CD4-positive, alpha-beta T cell treated with Interleukin-1 beta for 1 hour (primary cell): ENCODE measurements at regions not wholly inside any gene's neighbourhood (a gene's known extent, or its start where the extent isn't known, plus 50 kb on each side); places are given as distances from the start of the nearest gene placed in this dataset.
"Not testable (repeated sequence)": the region's sequence is repeated elsewhere in the genome, so short reads cannot be mapped to it uniquely, and the experiment has no call there.

Source experiments
- DNase-seq, 2 donors: peaks; one replicate each; pipeline ENCODE4 v3.0.0-alpha.2; 2020 to 2022

DNA sequence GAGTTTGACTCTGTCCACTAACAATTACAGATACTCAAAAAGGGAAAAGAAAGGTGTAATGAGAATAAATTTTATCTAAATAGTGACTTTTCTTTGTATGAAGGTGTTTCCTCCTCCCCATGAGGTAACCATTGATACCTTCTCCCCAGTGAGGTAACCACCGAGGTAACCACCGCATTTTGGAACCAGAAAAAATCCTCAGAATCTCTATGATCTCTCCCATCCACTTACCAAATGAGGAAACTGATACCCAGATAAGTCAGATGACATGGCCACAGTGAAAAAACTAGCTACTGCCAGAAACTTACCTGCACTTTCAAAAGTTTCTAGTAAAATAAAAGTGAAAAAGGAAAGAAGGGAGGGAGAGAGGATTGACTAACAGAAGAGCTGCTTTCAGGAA lies 124.0 kb upstream of the FNDC3A start:
- no peak for DNase-seq

DNA sequence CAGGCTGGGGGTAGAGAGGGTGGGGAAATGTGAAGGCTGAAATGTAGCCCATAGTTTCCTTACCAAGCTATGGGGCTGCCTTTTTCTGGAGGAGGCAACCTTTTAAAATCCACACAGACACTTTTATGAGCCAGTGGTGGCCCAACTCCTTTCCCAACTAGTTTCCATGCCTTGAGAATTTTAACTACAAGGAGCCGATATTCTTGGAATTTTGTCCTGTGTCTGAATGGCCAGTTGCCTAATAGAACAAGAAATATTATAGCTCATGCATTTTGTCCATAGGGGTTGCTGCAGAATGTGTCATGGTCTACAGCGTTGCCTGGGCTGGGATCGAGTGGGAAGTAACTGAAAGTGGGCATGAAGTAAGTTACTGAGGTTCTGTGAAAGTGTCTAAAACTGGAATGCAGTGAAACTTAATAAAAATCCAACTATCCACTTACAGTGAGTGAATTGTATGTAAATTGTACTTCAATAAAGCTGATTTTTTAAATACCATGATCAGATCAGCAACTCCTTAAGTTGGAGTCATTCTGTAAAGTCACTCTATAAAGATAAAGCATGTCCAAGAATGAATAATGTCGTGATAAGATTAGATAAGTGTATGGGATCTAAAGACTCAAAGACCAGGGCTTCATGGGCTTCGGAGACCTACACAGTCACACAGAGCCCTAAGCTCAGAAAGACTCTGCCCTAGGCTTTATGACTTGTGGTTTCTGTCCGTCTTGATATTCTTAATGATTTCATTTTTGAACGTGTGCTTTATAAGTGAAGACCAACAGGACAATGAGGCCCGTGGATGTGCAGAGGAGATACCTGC lies 122.6 kb upstream of the FNDC3A start:
- DNase-seq = no peak

DNA sequence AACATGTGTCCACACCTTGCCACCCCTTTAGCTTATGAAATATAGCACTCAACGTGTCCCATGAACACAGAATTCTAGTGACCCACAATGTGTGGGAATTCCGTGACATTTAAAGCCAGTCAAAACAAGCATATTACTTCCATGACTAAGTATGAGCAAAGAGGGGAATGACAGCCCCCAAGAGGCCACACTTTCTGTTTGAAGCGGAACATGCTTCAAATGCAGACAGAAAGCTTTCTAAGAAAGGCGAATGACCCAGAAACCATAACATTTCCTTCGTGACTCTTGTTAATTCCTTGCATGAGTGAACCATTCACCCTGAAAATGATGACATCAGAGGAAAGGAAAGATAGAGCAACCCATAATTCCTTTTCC lies 122.0 kb upstream of the FNDC3A start:
- DNase-seq = no peak

DNA sequence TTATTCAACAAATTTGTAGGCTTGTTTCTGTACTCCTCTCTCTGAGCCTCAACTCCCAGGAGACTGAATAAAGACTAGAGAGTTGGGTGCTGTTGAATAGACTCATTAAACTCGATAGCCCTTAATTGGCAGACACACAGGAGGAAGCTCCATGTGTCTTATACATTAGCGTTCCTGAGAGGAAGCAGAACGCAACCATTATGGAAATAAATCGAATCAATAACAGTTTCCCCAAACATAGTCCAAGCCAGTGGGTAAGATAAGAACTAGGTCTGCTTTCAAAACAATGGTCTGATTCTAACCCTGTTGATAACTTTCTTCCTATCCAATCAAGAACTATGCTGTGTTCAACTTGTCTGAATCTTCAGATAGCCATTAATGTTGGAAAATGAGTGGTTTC lies 118.1 kb upstream of the FNDC3A start:
- DNase-seq = no peak

DNA sequence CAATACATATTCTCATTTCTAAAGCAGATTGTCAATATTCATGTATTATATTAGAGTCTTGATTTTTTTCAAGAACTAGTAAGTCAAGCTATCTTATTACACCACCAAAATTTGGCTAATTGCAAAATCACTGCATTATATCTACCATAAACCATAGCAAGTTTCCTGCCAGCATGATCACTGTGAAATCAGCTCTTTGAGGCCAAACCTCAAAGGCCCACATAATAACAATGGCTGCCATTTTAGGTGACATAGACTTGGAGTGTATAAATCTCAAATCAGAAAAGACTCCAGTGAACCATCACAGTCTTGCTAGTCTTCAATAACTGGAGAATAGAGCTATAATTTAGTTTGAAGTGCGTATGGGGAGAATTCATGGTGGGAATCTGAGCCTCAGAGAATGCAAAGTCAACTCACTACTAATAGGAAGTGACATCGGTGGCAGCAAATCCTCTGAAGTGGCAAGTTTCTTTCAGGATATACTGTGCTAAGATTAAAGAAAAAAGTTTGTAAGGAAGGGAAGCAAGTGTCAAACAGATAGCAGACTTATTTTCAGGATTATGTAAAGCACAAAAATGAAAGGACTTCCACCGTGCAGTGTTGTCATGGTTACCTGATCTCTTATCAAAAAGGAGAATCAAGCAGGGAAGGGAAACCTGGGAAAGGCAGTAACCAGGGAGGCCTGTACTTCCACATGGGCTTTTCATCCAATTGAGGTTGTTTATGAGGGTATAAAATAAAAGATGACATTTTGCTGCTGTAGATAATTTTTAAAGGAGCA lies 117.4 kb upstream of the FNDC3A start:
- DNase-seq = no peak

DNA sequence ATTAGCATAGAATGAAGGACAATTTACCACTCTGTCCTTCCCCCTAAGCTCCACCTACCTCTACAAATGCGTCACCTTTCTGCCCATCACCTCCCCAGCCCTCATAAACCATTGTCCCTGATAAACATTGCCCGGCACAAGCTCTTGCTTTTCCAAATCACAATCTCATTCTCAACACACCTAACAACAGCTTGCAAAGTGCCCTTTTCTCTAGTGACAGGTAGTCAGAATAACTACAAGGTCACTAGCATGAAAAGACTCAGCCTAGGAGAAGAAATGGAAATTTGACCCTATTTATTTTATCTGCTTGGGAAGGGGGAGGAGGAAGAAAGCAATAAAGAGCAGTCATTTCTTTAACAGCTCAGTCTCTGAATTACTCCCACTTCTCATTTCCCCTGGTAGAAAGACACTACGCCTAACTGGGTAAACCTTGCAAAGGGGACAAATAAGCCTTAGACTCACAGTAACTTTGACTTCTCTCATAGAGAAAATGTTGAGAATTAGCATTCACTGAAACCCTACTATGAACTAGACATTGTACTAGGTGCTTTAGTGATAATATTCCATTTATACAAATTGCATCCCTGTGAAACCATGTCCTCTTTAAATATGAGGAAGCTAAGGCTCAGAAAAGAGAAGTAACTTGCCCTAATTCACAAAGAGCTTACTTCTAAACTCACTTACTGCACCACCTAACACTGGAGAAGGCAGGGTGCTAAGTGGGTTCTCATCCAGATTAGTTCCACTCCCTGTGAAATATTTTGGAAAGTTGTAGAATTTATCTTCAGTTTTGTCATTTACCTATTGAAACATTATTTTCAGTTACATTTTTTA lies 116.2 kb upstream of the FNDC3A start:
- no peak for DNase-seq

DNA sequence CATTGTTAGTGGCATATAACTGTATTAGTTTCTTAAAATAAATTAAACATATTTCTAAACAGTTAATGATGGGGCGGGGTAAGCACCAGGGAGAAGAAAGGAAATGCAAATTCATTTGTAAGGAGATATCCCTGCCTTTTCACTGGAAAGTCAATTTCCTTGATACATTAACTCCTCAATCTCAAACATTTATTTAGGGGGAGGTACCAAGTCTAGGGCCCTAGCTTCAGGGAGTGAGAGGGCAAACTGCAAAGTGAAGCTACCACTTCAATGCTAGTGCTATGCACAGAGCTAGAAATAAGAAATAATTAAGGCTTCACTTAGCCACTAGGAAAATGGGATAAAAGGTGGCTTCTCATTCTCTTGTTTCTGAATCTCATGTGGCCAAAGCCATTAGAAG lies 115.3 kb upstream of the FNDC3A start:
- DNase-seq = no peak

DNA sequence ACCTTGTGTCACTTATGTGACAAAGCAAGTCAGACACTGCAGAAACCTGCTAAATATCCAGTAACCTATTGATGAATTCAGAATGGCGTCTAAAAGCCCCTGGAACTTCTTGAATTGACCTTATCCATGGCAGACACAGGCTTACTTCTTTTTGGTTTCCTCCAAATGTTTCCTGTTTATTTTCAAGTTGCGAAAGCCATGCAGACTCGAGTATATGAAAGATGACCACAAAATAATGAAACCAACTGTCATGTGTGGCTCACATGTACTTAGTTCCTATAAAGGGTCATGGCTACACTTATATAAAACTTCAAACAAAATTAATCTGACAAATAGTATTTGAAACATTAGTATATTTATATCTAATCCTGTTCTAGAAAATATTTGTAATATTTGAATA lies 113.1 kb upstream of the FNDC3A start:
- no peak for DNase-seq

DNA sequence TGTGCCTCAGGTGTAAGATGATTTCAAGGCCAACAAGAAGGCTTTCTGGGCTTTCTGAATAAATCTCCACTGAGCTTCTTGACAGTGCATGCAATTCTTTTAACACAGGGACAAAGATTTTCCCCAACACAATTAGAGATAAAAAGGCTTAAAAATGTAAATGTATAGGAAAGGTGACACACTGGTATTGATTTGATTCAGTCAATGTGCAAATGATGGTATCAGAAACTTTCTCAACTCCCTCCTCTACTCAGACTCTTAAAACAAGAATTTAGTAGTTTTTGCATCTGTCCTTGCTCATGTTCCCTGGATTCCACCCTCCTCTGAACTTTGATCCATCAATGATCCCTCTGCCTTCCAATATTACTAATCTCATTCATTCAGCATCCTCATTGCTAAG lies 111.6 kb upstream of the FNDC3A start:
- no peak for DNase-seq

DNA sequence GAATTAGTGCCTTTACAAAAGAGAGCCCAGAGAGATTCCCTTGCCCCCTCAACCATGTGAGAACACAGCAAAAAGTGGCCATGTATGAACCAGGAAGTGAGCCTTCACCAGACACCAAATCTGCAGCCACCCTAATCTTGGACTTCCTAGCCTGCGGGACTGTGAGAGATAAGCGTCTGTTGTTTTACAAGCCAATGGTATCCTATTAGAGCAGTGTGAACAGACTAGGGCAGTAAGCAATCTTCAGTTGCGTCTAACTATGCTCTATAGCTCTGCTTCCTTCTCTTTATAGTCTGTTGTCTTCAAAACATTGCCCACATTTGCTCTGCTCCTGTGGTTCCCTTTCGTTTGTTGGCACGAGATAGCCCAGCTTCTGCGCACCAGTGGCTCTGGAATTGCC lies 109.5 kb upstream of the FNDC3A start:
- no peak for DNase-seq

DNA sequence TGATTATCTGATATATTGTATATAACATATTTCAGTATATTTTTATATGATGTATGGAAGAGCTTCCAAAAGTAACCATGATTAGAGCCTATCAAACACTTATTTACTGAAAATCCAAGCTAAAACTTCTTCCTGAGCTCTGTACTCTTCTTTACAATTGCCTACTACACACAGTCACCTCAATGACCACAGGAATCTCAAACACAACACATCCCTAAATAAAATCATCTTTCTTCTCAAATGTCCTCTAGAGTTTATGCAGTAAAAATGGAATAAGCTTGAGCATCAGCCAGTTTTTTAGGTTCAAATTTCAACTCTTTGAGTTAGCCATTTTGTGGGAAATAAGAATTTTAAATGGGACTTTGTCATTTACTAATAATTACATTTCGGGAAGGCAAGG lies 102.6 kb upstream of the FNDC3A start:
- no peak for DNase-seq

DNA sequence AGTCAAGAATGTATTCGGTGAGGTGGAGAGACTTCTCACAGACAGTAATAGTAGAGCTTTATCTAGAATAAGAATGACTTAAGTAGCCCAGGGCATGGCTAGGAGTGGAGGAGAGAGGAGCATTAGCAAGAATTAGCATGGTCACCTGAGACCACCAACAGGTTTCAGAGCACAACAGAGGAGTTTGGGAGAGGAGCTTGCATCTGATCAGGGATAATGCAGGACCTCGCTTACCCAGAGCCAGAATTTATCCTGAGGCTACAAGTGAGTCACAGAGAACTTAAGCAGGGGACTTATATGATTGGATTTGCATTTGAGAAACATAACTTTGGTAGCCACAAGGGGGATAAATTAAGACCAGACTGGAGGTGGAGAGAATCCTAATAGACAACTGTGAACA lies 102.1 kb upstream of the FNDC3A start:
- DNase-seq = no peak

DNA sequence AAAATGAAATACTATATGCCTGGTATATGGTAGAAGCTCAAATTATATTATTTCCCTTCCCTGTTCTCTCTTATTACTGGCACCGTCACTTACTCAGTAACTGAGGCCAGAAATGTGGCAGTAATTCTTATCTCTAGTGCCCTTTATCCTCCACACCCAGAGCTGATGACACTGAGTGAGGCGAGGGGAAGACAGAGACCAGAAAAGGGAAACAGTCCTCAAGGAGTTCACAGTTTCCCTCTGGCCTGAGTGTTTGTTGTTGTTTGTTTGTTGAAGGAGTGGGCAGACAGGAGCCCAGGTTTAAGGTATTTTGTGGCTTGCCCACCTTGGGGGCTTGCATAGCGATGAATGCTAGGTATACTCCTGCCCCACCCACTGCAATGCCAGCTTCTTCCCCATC lies 101.5 kb upstream of the FNDC3A start:
- DNase-seq = no peak

DNA sequence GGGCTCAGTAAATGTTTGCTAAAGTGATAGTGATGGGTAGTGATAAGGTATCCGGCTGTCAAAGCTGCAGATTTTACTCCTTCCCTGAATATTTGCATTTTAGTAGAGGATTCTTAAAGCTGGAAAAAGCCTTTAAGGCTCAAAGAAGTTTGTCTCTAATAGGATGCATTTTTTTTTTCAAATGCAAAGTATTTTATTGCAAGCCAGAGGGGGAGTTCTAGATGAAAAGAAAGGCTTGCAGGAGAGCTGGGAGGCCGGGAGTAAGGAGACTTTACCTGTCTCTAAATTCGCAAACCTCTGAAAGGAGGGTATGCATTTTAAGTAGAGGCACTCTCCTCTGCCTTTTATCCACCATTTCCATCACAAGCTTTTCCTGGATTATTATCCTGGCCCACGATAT lies 100.7 kb upstream of the FNDC3A start:
- no peak for DNase-seq

DNA sequence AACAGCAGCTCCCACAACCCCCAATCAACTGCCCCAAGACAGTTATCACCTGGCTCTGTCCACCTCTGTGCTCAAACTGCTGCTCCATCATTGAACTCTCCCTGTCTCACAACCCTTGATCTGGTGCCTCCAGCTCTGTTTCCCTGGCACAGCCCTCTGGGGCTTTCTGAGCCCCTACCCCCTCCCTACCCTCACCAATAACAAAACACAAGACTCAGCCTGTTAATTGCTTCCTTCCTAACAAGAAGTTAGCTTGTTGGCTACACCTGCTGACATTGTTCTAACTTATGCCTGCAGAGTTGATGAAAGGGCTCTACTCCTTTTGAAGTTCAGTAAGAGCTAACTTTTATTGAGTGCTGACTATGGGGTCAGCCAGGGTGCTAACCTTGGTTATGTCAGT lies 99.4 kb upstream of the FNDC3A start:
- DNase-seq = no peak

DNA sequence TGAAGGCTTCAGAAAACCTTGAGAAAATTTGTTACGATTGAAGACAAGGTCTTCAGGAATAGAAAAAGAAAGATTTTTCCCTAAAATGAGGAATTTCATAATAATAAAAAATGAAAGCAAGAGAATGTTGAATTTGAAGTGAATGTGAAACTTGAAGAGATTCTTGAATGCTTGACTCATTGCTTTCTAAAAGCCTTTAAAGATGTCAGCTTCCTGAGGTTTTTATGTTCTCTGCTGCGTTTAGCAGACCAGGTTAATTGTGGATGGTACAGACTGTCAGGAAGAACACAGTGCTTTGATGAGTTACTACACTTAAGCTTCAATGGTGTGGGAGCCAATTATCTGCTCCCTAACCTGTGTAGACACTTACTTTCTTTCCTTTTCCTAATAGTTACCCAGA lies 96.3 kb upstream of the FNDC3A start:
- no peak for DNase-seq

DNA sequence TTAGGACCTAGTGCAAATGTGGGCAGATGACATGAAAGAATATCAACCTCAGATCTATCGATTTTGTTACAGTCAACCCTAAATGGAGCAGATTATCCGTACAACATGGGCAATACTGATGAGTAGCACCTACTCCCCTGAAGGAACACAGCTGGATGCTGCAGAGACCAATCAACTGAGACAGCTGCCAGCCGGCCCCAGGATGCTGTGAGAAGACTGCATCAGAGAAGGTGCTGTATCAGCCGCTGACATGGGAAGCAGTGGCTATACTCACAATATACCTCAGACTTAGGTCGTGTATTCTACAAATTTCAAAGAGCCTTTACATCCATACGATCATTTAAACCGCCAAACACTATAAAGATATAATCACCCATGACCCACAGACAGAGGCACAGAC lies 95.9 kb upstream of the FNDC3A start:
- DNase-seq = no peak

DNA sequence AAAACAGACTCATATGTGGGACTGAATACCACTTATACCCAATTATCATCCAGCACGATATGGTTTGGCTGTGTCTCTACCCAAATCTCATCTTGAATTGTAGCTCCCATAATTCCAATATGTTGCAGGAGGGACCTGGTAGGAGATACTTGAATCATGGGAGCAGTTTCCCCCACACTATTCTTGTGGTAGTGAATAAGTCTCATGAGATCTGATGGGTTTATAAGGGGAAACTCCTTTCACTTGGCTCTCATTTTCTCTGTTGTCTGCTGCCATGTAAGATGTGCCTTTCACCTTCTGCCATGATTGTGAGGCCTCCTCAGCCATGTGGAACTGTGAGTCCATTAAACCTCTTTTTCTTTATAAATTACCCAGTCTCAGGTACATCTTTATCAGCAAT lies 91.9 kb upstream of the FNDC3A start:
- not testable (repeated sequence) for DNase-seq

DNA sequence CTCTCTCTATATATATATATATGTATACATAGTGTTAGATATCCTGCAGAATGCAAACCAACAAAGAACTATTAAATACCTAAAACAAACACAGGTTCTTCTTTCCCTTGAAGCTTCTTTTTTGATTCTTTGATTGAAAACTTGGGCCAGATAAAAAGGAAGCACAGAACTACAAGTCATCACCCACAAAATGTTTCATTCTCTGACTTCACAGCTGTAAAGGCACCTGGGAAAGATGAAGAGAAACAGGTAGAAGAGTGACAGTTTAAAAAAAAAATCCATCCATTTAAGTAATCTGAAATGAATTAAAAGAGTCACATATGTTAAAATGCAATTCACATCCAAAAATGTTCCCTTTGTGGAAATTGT lies 90.7 kb upstream of the FNDC3A start:
- DNase-seq = no peak

DNA sequence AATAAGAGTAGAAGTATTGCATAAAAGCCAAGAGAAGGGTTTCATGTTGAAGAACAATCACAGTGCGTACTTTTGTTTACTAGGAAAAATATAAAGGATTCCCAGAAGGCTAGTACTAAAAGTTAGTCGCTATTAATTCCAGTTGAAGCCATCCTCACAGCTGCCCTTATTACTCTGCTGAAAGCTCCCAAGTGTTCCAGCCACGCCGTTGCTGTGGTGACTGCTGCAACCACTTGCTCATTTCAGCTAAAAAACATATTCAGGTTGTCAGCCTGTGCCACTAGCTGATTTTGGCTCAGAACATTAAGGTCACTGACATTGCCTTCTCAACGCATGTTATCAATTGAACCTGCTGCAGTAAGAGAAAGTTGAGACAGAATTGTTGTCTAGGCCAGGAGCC lies 87.1 kb upstream of the FNDC3A start:
- DNase-seq = no peak

DNA sequence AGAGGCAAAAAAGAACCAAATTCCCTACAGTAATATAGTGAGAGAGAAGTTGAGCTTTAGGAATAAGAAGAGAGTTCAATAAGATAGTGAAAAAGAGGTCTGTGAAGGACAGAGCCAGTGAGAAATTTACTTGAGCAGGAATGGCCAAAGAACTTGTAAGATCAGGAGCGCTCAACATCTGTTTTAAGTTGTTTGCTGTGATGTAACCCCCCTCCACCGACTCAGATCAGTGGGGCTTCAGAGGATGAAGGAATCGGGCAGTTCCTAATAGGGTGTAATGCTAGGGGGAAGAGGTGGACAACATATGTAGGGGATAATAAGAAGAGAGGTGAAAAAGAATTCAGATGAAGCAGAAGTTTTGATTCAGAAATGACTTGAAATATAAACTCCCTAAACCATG lies 85.3 kb upstream of the FNDC3A start:
- DNase-seq = no peak

DNA sequence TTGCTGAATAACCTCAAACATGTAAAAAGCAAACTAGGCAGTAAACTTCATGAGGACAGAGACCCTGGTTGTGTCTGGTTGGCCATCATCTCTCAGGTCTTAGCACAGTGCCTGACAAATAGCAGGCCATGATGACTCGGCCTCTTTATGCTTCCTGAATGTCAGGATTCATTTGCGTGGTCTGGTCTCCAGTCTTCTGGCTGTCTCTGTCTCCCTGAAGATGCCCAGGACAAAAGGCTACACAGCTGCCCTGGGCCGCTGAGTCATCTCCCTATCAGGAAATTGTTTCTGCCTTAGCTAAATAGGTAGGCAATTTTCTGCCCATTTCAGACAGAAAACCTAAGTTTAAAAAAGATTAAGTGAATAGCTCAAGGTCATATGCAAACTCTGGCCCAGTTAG lies 84.1 kb upstream of the FNDC3A start:
- DNase-seq = no peak

DNA sequence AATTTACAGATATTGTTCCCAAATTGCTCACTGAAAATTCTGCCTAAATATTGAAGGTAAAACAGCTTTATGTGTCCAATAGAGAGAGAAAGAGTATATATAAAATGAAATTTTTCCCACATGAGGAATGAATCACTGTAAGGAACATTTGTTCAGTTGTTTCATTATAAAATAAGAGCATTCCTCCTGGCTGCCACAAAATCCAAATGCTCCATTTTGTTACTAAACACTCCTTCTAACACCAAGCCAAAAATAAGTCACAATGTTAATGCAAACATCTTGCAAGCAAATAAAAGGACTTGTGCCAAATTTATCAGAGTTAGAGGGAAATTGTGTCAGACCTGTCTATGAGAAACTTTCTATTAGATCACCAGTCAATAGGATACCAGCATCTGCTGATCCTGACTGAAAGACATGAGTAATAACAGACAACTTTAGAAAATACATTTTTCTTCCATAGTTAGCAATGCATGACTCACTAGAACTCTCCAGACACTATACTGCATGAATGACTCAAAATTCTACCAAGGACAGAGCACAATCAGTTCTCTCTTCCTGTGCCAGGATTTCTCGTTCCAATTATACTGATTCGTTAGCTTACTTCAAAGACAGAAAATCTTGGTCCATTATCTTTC lies 83.5 kb upstream of the FNDC3A start:
- DNase-seq = no peak
